ENCODE measurements at regions not wholly inside any gene's neighbourhood (a gene's known extent, or its start where the extent isn't known, plus 50 kb on each side); places are given as distances from the start of the nearest gene placed in this dataset.

DNA sequence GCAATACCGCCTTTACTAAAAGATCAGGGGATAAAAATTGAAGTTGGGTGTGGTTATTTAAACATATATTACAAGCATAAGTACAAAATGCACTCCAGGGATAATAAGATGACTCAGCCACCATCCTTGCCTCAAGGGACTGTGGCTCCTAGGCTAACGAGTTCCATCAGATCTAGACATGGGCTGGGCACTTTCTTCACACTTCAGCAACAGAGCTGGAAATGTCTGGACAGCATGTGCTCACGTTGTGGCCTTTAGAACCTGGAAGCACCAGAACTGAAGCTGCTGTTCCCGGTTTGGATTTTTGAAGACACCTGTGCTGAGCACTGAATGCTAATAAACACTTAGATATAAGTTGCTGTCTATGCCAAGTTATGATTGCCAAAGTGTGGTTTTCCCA, 384.2 kb upstream of the SALL3 start:
- Mint-ChIP-seq H3K36me3 (no peaks in the 10 kb centered on the region), H3K9me3 (peaks cover 11% of the 10 kb centered on the region), H3K27ac (no peak overlapping the region), H3K4me3 (no peak overlapping the region), H3K4me1 (no peaks in the 10 kb centered on the region), H3K27me3 (no peaks in the 10 kb centered on the region)

DNA sequence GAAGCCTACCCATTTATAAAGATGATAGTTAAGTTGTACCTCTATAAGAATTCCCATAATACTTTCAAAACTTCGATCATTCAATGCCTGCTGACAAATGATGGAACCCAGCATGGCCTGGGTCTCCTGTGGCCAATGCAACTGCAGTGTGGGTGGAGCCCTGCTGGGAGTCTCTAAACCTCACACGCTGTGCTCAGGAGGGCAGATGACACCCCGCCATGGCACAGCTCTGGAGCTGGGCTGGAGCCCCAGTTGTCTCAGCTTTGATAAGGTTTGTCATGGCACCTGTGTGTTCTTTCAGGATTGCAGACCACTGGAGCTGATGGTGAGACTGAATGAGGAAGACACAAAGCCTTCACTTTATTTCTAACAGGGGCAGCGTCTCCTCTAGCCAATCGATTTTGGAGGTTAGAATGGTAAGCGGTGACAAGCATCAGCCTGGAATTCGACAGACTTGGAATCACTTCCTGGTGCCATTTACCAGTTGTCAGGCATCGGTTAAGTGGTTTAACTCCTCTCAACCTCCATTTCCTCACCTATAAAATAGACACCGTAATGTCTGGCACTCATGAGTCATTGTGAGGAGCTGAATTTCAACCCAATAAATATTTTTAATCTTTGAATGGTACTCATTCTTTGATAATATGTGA, 383.6 kb upstream of the SALL3 start:
- H3K27ac Mint-ChIP-seq = no peak overlapping the region

DNA sequence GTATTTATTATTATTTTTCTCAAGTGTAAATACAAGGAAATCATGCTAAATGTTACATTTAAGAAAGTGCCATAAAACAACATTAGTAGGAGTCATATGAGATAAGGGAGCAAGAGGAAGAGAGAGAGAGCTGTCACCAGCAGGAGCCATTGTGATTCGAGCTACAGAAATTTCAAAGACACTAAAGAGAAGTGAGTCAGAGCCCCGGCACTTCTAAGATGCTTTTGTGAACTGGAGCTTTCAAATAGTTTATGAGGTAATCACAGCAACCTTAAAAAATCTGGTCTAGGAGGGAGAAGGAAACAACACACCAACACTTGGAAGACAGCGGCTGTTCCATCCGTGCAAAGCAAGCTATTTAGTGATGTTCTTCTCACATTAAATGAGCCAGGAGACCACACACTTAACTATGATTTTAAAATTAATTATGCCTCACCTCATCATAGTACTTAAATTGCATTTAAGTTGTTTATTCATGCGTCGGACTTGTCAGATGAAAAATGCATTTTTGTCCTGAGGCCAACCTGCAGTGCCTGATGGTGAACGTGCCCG, 382.7 kb upstream of the SALL3 start:
- H3K4me1 Mint-ChIP-seq = no peaks in the 10 kb centered on the region
- no peaks in the 10 kb centered on the region for H3K36me3 Mint-ChIP-seq
- H3K9me3 Mint-ChIP-seq = peaks cover 9% of the 10 kb centered on the region
- no peaks in the 10 kb centered on the region for H3K27me3 Mint-ChIP-seq
- no peak overlapping the region for H3K27ac Mint-ChIP-seq
- no peak overlapping the region for H3K4me3 Mint-ChIP-seq

More for the DNA sequence above, 383.6 kb upstream of the SALL3 start:
- no peak overlapping the region for H3K4me3 Mint-ChIP-seq
- H3K4me1 Mint-ChIP-seq = no peaks in the 10 kb centered on the region
- H3K27me3 Mint-ChIP-seq = no peaks in the 10 kb centered on the region
- H3K9me3 Mint-ChIP-seq = peaks cover 11% of the 10 kb centered on the region
- no peaks in the 10 kb centered on the region for H3K36me3 Mint-ChIP-seq

DNA sequence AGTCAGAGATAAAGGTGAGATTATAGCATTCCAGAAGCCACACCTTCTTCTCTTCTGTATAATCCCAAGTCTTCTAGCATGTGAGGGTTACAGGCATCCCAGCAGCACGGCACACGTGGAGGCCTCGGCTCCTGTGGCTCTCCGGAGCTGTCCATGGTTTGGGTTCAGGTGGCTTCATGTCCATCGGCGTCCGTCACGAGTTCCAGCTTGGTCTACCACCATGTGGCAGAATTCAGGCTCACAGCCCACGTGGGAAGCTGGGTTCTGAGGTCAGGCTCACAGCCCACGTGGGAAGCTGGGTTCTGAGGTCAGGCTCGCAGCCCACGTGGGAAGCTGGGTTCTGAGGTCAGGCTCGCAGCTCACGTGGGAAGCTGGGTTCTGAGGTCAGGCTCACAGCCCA, 378.3 kb upstream of the SALL3 start:
- H3K27ac Mint-ChIP-seq = no peak overlapping the region
- H3K4me3 Mint-ChIP-seq = no peak overlapping the region

DNA sequence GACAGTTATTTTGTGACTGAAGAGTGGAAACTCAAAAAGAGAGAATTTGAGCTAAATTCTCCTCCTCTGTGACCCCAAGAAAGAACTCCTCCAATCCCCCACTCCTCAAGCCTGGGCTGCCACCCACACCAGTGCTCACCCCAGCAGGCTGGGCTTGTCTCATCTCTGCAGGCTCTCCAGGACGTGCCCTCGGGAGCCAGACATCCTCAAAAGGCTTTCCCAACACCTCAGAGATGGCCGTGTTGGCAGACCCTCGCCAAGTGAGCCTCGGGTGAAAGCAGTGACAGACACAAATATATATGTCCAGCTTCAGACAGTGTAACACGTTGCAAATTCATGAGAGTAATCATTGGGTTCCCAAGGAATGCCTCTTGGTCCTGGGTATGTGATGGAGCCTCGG, 377.7 kb upstream of the SALL3 start:
- Mint-ChIP-seq H3K9me3 (peaks cover 5% of the 10 kb centered on the region), H3K27me3 (no peaks in the 10 kb centered on the region), H3K27ac (no peak overlapping the region), H3K4me1 (no peaks in the 10 kb centered on the region), H3K36me3 (no peaks in the 10 kb centered on the region), H3K4me3 (no peak overlapping the region)

More for the DNA sequence above, 378.3 kb upstream of the SALL3 start:
- Mint-ChIP-seq H3K4me1 (no peaks in the 10 kb centered on the region), H3K36me3 (no peaks in the 10 kb centered on the region), H3K9me3 (peaks cover 5% of the 10 kb centered on the region), H3K27me3 (no peaks in the 10 kb centered on the region)

DNA sequence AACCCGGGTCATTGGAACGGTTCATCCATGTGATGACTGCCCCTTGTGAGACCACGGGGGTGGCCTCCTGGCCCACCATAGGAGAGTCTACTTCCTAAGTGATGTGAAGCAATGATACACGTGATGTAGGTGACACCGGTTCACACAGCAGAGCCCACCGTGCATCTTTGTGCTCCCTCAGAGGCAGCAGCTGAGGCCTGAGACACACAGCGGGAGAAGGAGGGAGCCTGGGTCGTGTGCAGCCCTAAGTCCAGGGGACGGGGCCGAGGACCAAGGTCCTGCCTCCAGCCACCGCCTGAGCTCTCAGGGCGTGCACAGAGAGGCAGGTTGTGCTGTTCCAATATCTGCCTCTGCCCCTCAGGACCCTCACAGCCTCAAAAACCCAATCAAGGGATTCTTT, 377.2 kb upstream of the SALL3 start:
- Mint-ChIP-seq H3K4me1 (no peaks in the 10 kb centered on the region), H3K27ac (no peak overlapping the region), H3K27me3 (no peaks in the 10 kb centered on the region), H3K36me3 (no peaks in the 10 kb centered on the region), H3K4me3 (no peak overlapping the region), H3K9me3 (peaks cover 5% of the 10 kb centered on the region)

DNA sequence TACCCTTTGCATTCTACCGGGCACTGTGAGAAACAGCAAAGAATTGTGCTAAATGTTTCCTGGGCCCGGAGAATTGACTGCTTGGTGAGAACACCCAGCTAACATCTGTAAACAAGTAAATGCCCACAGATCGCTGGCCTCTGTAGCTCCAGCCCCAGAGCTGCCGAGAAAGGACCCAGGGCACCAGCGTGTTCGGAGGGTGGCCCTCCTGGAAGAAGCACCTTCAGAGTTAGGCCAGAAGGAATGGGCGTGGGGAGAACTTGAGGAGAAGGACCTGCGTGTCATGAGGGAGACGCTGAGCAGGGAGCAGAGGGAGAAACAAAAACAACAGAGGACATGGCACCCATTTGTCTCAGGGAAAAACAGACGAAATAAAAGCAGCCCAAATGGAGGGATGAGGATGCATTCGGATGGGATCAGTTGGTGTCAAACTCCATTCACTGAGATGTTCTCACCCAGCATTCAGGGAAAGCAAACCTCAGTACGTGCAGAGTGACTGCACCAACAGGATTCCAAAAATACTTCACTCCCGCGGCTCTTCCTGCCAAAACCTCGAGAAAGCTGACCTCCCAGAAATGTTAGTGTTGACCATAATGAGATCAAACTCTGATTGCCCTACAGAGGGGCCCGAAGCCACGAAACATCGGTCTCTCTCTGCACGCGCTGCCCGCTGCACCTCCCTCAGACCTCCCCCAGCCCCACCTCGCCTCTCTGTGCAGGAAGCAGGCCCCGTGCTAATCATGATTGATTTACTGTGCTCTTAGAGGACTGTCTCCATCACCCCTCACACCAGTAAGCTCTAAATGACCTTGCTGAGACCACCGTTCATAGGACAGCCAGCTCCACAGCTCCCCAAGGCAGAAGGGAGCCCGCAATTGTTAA, 376.3 kb upstream of the SALL3 start:
- no peaks in the 10 kb centered on the region for H3K27me3 Mint-ChIP-seq
- H3K27ac Mint-ChIP-seq = no peak overlapping the region
- no peak overlapping the region for H3K4me3 Mint-ChIP-seq
- H3K36me3 Mint-ChIP-seq = no peaks in the 10 kb centered on the region
- H3K4me1 Mint-ChIP-seq = no peaks in the 10 kb centered on the region
- H3K9me3 Mint-ChIP-seq = peaks cover 5% of the 10 kb centered on the region

DNA sequence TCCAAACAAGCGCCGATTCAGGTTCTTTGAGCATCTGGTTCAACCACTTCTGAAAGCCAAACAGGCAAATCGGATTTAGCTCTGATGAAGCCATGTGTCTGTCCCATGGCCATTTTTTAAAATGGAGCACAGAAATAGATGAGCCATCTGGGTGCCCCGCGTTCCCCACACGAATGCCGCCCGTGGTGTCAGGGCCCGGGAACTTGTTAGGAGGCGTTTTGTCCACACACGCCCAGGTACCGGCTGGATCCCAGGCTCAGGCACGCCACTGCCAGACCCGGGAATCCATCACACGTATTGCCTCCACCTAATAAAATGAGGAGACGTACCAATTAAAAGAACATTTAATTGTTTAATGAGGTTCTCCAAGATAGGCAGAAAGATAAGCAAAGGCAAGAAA, 374.4 kb upstream of the SALL3 start:
- Mint-ChIP-seq H3K9me3 (no peaks in the 10 kb centered on the region), H3K27ac (no peak overlapping the region), H3K4me1 (no peaks in the 10 kb centered on the region), H3K36me3 (no peaks in the 10 kb centered on the region), H3K27me3 (no peaks in the 10 kb centered on the region), H3K4me3 (no peak overlapping the region)

DNA sequence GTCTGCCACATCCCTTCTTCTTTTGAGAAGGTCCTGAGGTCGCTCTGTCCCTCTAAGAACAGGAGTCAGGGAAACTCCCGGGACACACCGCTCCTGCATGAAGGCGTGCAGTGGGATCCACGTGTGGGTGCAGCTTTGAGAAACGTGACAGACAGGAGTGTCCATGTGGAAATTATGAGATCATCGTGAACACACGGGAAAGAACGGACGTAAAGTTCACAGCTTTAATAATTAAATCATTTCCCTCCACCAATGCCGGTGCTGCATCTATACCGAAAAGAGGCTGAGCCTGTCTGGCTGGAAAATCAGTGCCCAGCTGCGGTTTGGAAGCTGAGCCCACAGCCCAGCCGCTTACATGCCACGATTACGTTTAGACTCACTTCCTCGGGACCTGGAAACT, 372.4 kb upstream of the SALL3 start:
- Mint-ChIP-seq H3K36me3 (no peaks in the 10 kb centered on the region), H3K4me3 (no peak overlapping the region), H3K4me1 (no peaks in the 10 kb centered on the region), H3K9me3 (no peaks in the 10 kb centered on the region), H3K27me3 (peaks cover 1% of the 10 kb centered on the region), H3K27ac (no peak overlapping the region)

DNA sequence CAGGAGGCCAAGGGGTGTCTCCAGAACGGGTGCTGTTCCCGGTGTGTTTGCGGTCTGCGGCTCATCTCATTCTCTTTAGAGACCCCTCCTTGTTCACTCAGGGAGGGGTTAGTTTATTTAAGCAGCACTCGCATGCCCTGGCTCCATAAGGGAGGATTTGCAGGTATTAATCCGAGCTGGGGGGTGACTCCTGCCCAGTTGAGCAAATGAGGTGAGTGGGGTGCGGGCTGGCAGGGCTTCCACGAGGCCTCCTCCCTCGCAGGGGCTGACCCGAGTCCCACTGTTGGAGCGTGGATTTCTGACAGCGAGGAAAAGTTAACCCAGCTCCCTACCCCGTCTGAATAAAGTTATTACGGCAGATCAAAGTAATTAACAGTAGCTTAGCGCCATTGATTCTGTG, 371.8 kb upstream of the SALL3 start:
- H3K27me3 Mint-ChIP-seq = peaks cover 1% of the 10 kb centered on the region
- no peaks in the 10 kb centered on the region for H3K36me3 Mint-ChIP-seq
- no peaks in the 10 kb centered on the region for H3K9me3 Mint-ChIP-seq
- H3K4me3 Mint-ChIP-seq = no peak overlapping the region
- H3K4me1 Mint-ChIP-seq = no peaks in the 10 kb centered on the region
- no peak overlapping the region for H3K27ac Mint-ChIP-seq

DNA sequence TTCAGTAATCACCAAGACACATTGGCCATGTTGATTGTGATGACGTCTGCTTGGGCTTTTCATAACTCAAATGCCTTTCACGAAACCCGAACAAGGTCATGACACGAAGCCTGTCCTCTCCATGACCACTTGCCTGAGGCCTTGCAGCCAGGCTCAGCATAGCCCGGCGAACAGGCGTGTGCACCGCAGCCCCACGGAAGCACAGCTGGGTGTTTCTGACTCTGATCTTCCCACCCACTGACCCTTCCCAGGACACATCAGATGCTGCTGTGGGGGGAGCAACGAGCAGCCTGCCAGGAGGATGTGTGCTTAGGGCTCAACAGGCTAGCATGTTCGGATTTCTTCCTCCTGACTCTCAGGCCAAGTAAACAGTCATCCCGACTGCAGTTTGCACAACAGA, 369.4 kb upstream of the SALL3 start:
- no peak overlapping the region for H3K4me3 Mint-ChIP-seq
- no peaks in the 10 kb centered on the region for H3K36me3 Mint-ChIP-seq
- no peak overlapping the region for H3K27ac Mint-ChIP-seq
- peaks cover 1% of the 10 kb centered on the region for H3K27me3 Mint-ChIP-seq
- H3K9me3 Mint-ChIP-seq = peaks cover 5% of the 10 kb centered on the region
- no peaks in the 10 kb centered on the region for H3K4me1 Mint-ChIP-seq

DNA sequence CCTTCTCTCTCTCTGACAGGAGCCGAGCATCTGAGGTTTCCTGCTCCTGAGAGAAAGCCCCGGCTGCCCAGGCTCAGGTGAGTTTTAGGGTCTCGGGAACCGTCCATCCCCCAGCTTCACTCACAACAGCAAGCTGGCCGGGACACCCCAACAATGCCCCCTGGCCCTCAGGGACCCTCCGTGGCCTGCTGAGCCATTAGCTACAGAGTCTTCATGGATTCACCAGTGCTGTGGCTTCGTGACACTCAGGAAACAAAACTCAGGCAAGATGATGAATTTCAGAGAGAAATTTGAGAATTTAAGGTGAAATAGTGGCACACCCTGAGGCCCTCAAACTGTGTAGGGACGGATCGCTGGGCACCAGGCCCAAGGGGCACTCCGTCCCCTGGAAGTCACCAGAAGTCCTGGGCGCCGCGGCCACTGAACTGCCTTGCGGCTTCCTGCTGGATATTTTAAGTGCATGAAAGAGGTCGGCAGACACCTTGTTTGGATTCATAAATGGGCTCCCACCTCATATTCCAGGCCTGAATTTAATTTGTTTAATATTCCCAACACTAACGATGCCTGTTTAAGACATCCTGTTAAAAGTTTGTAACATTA, 368.3 kb upstream of the SALL3 start:
- H3K4me1 Mint-ChIP-seq = no peaks in the 10 kb centered on the region
- H3K9me3 Mint-ChIP-seq = peaks cover 12% of the 10 kb centered on the region
- H3K27me3 Mint-ChIP-seq = peaks cover 1% of the 10 kb centered on the region
- no peak overlapping the region for H3K4me3 Mint-ChIP-seq
- H3K36me3 Mint-ChIP-seq = no peaks in the 10 kb centered on the region
- no peak overlapping the region for H3K27ac Mint-ChIP-seq

DNA sequence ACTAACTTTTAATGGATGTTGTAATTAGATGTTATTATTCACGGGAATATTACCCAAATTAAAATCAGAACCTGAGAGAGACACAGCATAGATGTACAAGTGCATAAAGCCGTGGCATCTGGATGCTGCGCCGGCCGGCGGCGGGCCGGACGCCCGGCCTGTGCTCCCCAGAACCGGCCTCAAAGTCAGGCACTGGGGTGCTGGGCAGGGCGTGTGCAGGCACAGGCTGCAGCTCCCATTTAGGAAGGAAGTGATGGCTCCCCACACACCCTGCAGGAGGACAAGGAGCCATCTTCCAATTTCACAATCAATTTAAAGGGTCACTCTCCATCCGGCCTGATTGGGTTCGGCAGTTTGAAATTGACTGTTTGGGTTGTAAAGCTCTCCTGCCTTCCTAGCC, 367.7 kb upstream of the SALL3 start:
- peaks cover 18% of the 10 kb centered on the region for H3K9me3 Mint-ChIP-seq
- H3K4me1 Mint-ChIP-seq = no peaks in the 10 kb centered on the region
- H3K27me3 Mint-ChIP-seq = peaks cover 1% of the 10 kb centered on the region
- no peaks in the 10 kb centered on the region for H3K36me3 Mint-ChIP-seq
- no peak overlapping the region for H3K4me3 Mint-ChIP-seq
- H3K27ac Mint-ChIP-seq = no peak overlapping the region

DNA sequence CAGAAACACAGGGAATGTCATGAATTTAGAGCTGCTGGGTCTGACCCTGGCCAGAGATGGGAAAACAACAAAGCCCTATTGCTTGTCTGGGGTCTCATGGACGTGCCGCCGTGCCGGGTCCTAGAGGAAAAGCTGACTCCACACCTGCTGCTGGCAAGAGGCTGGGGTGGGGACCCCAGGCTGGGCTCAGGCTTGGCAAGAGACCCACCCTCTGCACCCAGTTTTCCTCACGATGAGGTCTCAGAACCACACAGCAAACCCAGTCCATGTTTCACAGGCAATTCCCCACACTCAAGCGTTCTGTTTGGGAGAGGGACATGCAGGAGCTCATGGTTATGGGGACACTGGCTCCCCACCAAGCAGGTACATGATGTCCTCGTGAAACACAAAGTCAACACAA, 367.3 kb upstream of the SALL3 start:
- Mint-ChIP-seq H3K27me3 (peaks cover 1% of the 10 kb centered on the region), H3K9me3 (peaks cover 20% of the 10 kb centered on the region), H3K4me1 (no peaks in the 10 kb centered on the region), H3K27ac (no peak overlapping the region), H3K4me3 (no peak overlapping the region), H3K36me3 (no peaks in the 10 kb centered on the region)

DNA sequence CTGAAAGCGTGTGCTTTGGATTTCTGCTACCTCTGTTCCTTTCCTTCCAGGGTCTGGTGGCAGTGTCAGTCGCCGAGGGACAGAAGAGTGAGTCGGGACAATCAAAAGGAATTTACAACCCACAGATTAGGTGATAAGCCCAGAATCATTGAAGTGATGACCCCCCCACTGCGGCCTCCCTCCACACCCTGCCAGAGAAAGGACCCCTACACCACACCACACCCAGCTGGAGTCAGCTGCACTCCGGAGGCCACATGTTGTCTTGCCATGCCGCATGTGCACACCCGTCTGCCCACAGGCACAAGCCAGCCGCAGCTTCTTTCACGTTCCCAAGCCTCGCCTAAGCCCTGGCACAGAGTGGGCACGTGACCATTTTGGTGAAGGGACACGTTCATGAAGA, 366.8 kb upstream of the SALL3 start:
- no peak overlapping the region for H3K4me3 Mint-ChIP-seq
- no peaks in the 10 kb centered on the region for H3K36me3 Mint-ChIP-seq
- no peak overlapping the region for H3K27ac Mint-ChIP-seq
- peaks cover 1% of the 10 kb centered on the region for H3K27me3 Mint-ChIP-seq
- H3K9me3 Mint-ChIP-seq = peaks cover 23% of the 10 kb centered on the region
- H3K4me1 Mint-ChIP-seq = no peaks in the 10 kb centered on the region

DNA sequence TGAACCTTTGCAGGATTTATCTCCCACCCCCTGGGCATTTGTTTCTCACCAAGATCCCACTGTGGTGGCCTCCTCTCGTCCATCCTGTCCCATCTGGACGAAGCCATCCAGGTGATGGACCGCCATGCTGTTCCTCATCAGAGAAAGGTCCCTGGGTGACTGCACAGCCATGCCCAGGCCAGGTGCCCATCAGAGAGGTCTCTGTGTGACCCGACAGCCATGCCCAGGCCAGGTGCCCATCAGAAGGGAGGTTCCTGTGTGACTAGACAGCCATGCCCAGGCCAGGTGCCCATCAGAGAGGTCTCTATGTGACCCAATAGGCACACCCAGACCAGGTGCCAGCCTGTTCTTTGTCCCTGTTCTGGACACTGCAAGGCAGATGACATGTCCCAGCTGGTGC, 360.9 kb upstream of the SALL3 start:
- no peak overlapping the region for H3K27ac Mint-ChIP-seq
- no peak overlapping the region for H3K4me3 Mint-ChIP-seq
- no peaks in the 10 kb centered on the region for H3K4me1 Mint-ChIP-seq
- peaks cover 23% of the 10 kb centered on the region for H3K9me3 Mint-ChIP-seq
- H3K27me3 Mint-ChIP-seq = no peaks in the 10 kb centered on the region
- no peaks in the 10 kb centered on the region for H3K36me3 Mint-ChIP-seq

Data from activated naive CD4-positive, alpha-beta T cell treated with anti-CD3 and anti-CD28 coated beads, Interleukin-2, amount 50 U/mL, for 24 hours (primary cell).